ENCODE measurements at regions not wholly inside any gene's neighbourhood (a gene's known extent, or its start where the extent isn't known, plus 50 kb on each side); places are given as distances from the start of the nearest gene placed in this dataset.

- DNase-seq: no peak
- H3K4me3 ChIP-seq (ENCODE audit: insufficient read depth, low read depth, low read length): no peak overlapping the region
- H3K27me3 ChIP-seq (ENCODE audit: control insufficient read depth, insufficient read depth, low read length): no peaks in the 10 kb centered on the region
- no peaks in the 10 kb centered on the region for H3K36me3 ChIP-seq (replicated peaks; ENCODE audit: control insufficient read depth, insufficient read depth, low read length)
Measured at GRCh38 chr5:97422678-97423077, 239.6 kb upstream of the RIOK2 start.

GRCh38 chr5:97425511-97425910 is 242.5 kb upstream of the RIOK2 start:
- H3K36me3 ChIP-seq (replicated peaks; ENCODE audit: control insufficient read depth, insufficient read depth, low read length): no peaks in the 10 kb centered on the region
- H3K4me3 ChIP-seq (ENCODE audit: insufficient read depth, low read depth, low read length): no peak overlapping the region
- H3K27me3 ChIP-seq (ENCODE audit: control insufficient read depth, insufficient read depth, low read length): no peaks in the 10 kb centered on the region
- no peak for DNase-seq

GRCh38 chr5:97427235-97427634 is 244.2 kb upstream of the RIOK2 start:
- no peak for DNase-seq
- Histone ChIP-seq H3K4me3 (ENCODE audit: insufficient read depth, low read depth, low read length) (no peak overlapping the region), H3K27me3 (ENCODE audit: control insufficient read depth, insufficient read depth, low read length) (no peaks in the 10 kb centered on the region), H3K36me3 (replicated peaks; ENCODE audit: control insufficient read depth, insufficient read depth, low read length) (no peaks in the 10 kb centered on the region)

GRCh38 chr5:97434021-97434420 is 251.0 kb upstream of the RIOK2 start:
- no peak overlapping the region for H3K4me3 ChIP-seq (ENCODE audit: insufficient read depth, low read depth, low read length)
- H3K27me3 ChIP-seq (ENCODE audit: control insufficient read depth, insufficient read depth, low read length): no peaks in the 10 kb centered on the region
- no peak for DNase-seq
- H3K36me3 ChIP-seq (replicated peaks; ENCODE audit: control insufficient read depth, insufficient read depth, low read length): no peaks in the 10 kb centered on the region

GRCh38 chr5:97436405-97436804 is 253.4 kb upstream of the RIOK2 start:
- DNase-seq: no peak
- H3K27me3 ChIP-seq (ENCODE audit: control insufficient read depth, insufficient read depth, low read length): no peaks in the 10 kb centered on the region
- H3K36me3 ChIP-seq (replicated peaks; ENCODE audit: control insufficient read depth, insufficient read depth, low read length): no peaks in the 10 kb centered on the region
- H3K4me3 ChIP-seq (ENCODE audit: insufficient read depth, low read depth, low read length): no peak overlapping the region

GRCh38 chr5:97443740-97444139 is 260.7 kb upstream of the RIOK2 start:
- Histone ChIP-seq H3K4me3 (ENCODE audit: insufficient read depth, low read depth, low read length) (no peak overlapping the region), H3K36me3 (replicated peaks; ENCODE audit: control insufficient read depth, insufficient read depth, low read length) (no peaks in the 10 kb centered on the region), H3K27me3 (ENCODE audit: control insufficient read depth, insufficient read depth, low read length) (no peaks in the 10 kb centered on the region)
- no peak for DNase-seq

- DNase-seq: no peak
- no peaks in the 10 kb centered on the region for H3K27me3 ChIP-seq (ENCODE audit: control insufficient read depth, insufficient read depth, low read length)
- no peak overlapping the region for H3K4me3 ChIP-seq (ENCODE audit: insufficient read depth, low read depth, low read length)
- no peaks in the 10 kb centered on the region for H3K36me3 ChIP-seq (replicated peaks; ENCODE audit: control insufficient read depth, insufficient read depth, low read length)
Measured at GRCh38 chr5:97449172-97449571, 266.1 kb upstream of the RIOK2 start.

- no peak overlapping the region for H3K4me3 ChIP-seq (ENCODE audit: insufficient read depth, low read depth, low read length)
- H3K36me3 ChIP-seq (replicated peaks; ENCODE audit: control insufficient read depth, insufficient read depth, low read length): no peaks in the 10 kb centered on the region
- no peak for DNase-seq
- H3K27me3 ChIP-seq (ENCODE audit: control insufficient read depth, insufficient read depth, low read length): no peaks in the 10 kb centered on the region
Measured at GRCh38 chr5:97452646-97453045, 269.6 kb upstream of the RIOK2 start.

- Histone ChIP-seq H3K27me3 (ENCODE audit: control insufficient read depth, insufficient read depth, low read length) (no peaks in the 10 kb centered on the region), H3K4me3 (ENCODE audit: insufficient read depth, low read depth, low read length) (no peak overlapping the region), H3K36me3 (replicated peaks; ENCODE audit: control insufficient read depth, insufficient read depth, low read length) (no peaks in the 10 kb centered on the region)
- DNase-seq: no peak
Measured at GRCh38 chr5:97453263-97453662, 270.2 kb upstream of the RIOK2 start.

- Histone ChIP-seq H3K36me3 (replicated peaks; ENCODE audit: control insufficient read depth, insufficient read depth, low read length) (no peaks in the 10 kb centered on the region), H3K4me3 (ENCODE audit: insufficient read depth, low read depth, low read length) (no peak overlapping the region), H3K27me3 (ENCODE audit: control insufficient read depth, insufficient read depth, low read length) (no peaks in the 10 kb centered on the region)
- DNase-seq: no peak
Measured at GRCh38 chr5:97454015-97454414, 271.0 kb upstream of the RIOK2 start.

GRCh38 chr5:97455996-97456395 is 272.9 kb upstream of the RIOK2 start:
- Histone ChIP-seq H3K4me3 (ENCODE audit: insufficient read depth, low read depth, low read length) (no peak overlapping the region), H3K27me3 (ENCODE audit: control insufficient read depth, insufficient read depth, low read length) (no peaks in the 10 kb centered on the region), H3K36me3 (replicated peaks; ENCODE audit: control insufficient read depth, insufficient read depth, low read length) (no peaks in the 10 kb centered on the region)
- DNase-seq: no peak

- Histone ChIP-seq H3K27me3 (ENCODE audit: control insufficient read depth, insufficient read depth, low read length) (no peaks in the 10 kb centered on the region), H3K4me3 (ENCODE audit: insufficient read depth, low read depth, low read length) (no peak overlapping the region), H3K36me3 (replicated peaks; ENCODE audit: control insufficient read depth, insufficient read depth, low read length) (no peaks in the 10 kb centered on the region)
- DNase-seq: no peak
Measured at GRCh38 chr5:97458851-97459250, 275.8 kb upstream of the RIOK2 start.

GRCh38 chr5:97471951-97472350 is 288.9 kb upstream of the RIOK2 start:
- H3K4me3 ChIP-seq (ENCODE audit: insufficient read depth, low read depth, low read length): no peak overlapping the region
- no peak for DNase-seq
- H3K27me3 ChIP-seq (ENCODE audit: control insufficient read depth, insufficient read depth, low read length): no peaks in the 10 kb centered on the region
- H3K36me3 ChIP-seq (replicated peaks; ENCODE audit: control insufficient read depth, insufficient read depth, low read length): no peaks in the 10 kb centered on the region

GRCh38 chr5:97475847-97476246 is 292.8 kb upstream of the RIOK2 start:
- no peak overlapping the region for H3K4me3 ChIP-seq (ENCODE audit: insufficient read depth, low read depth, low read length)
- no peaks in the 10 kb centered on the region for H3K36me3 ChIP-seq (replicated peaks; ENCODE audit: control insufficient read depth, insufficient read depth, low read length)
- DNase-seq: no peak
- no peaks in the 10 kb centered on the region for H3K27me3 ChIP-seq (ENCODE audit: control insufficient read depth, insufficient read depth, low read length)

GRCh38 chr5:97476852-97477534 is 293.9 kb upstream of the RIOK2 start:
- no peak overlapping the region for H3K4me3 ChIP-seq (ENCODE audit: insufficient read depth, low read depth, low read length)
- no peaks in the 10 kb centered on the region for H3K36me3 ChIP-seq (replicated peaks; ENCODE audit: control insufficient read depth, insufficient read depth, low read length)
- H3K27me3 ChIP-seq (ENCODE audit: control insufficient read depth, insufficient read depth, low read length): no peaks in the 10 kb centered on the region
- no peak for DNase-seq

GRCh38 chr5:97478483-97478882 is 295.4 kb upstream of the RIOK2 start:
- Histone ChIP-seq H3K27me3 (ENCODE audit: control insufficient read depth, insufficient read depth, low read length) (no peaks in the 10 kb centered on the region), H3K4me3 (ENCODE audit: insufficient read depth, low read depth, low read length) (no peak overlapping the region), H3K36me3 (replicated peaks; ENCODE audit: control insufficient read depth, insufficient read depth, low read length) (no peaks in the 10 kb centered on the region)
- no peak for DNase-seq

Measured in H7 (cell line).